ENCODE measurements at regions not wholly inside any gene's neighbourhood (a gene's known extent, or its start where the extent isn't known, plus 50 kb on each side); places are given as distances from the start of the nearest gene placed in this dataset.

GRCh38 chr18:76771192-76771799, 51.1 kb upstream of the ZNF236 start:
- no peak for ATAC-seq (ENCODE audit: low read depth)
- Mint-ChIP-seq H3K27ac (no peak overlapping the region), H3K4me1 (no peaks in the 10 kb centered on the region), H3K27me3 (peaks cover 12% of the 10 kb centered on the region), H3K9me3 (peaks cover 10% of the 10 kb centered on the region), H3K36me3 (ENCODE audit: low read depth) (no peaks in the 10 kb centered on the region), H3K4me3 (no peak overlapping the region)
- no peak for TF ChIP-seq CTCF (IDR thresholded peaks at IDR 0.05)
- DNase-seq, result no peak
- intact Hi-C loops (cut with micrococcal nuclease), result no loop called here
- POLR2A ChIA-PET, result no interaction called here
- CTCF ChIA-PET, result no interaction called here

GRCh38 chr18:76767954-76768353, 54.4 kb upstream of the ZNF236 start:
- intact Hi-C loops (cut with micrococcal nuclease), result no loop called here

GRCh38 chr18:76766429-76766828, 55.9 kb upstream of the ZNF236 start:
- no peak for DNase-seq
- no peak for ATAC-seq (ENCODE audit: low read depth)
- Mint-ChIP-seq H3K4me3 (no peak overlapping the region), H3K4me1 (no peaks in the 10 kb centered on the region), H3K27me3 (peaks cover 10% of the 10 kb centered on the region), H3K27ac (no peak overlapping the region), H3K9me3 (peaks cover 10% of the 10 kb centered on the region), H3K36me3 (ENCODE audit: low read depth) (no peaks in the 10 kb centered on the region)
- intact Hi-C loops (cut with micrococcal nuclease), result no loop called here
- POLR2A ChIA-PET, result no interaction called here
- CTCF ChIA-PET, result no interaction called here
- TF ChIP-seq CTCF (IDR thresholded peaks at IDR 0.05), result no peak

More at GRCh38 chr18:76767954-76768353, 54.4 kb upstream of the ZNF236 start:
- Mint-ChIP-seq H3K27me3 (peaks cover 17% of the 10 kb centered on the region), H3K4me3 (no peak overlapping the region), H3K27ac (no peak overlapping the region), H3K36me3 (ENCODE audit: low read depth) (no peaks in the 10 kb centered on the region), H3K9me3 (peaks cover 10% of the 10 kb centered on the region), H3K4me1 (no peaks in the 10 kb centered on the region)
- ATAC-seq (ENCODE audit: low read depth) (no peak), DNase-seq (no peak)
- CTCF ChIA-PET, result no interaction called here
- TF ChIP-seq CTCF (IDR thresholded peaks at IDR 0.05), result no peak
- POLR2A ChIA-PET, result no interaction called here

DNA sequence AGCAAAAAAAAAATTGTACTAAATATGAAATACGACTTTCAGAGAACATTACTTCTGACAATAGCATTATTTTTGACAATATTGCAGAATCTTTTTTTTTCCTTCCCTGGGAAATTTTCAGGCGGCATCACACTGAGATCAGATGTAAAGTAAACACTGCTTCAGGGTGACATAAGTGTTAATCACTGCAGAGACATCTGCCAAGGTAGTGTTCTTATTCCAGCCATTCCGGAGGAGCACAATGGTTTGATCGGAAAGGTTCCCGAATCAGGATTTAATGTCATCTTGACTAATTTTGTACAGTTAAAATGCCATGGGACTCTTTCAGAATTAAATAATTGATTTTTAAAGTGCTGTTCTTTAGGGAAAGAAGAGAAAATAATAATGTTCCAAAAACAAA, 56.7 kb upstream of the ZNF236 start:
- intact Hi-C loops (cut with micrococcal nuclease), result no loop called here
- Mint-ChIP-seq H3K27me3 (peaks cover 10% of the 10 kb centered on the region), H3K36me3 (ENCODE audit: low read depth) (no peaks in the 10 kb centered on the region), H3K9me3 (peaks cover 10% of the 10 kb centered on the region), H3K27ac (no peak overlapping the region), H3K4me3 (no peak overlapping the region), H3K4me1 (no peaks in the 10 kb centered on the region)
- no peak for TF ChIP-seq CTCF (IDR thresholded peaks at IDR 0.05)
- no peak for DNase-seq
- ChIA-PET POLR2A (no interaction called here), CTCF (no interaction called here)
- no peak for ATAC-seq (ENCODE audit: low read depth)

- Mint-ChIP-seq H3K36me3 (ENCODE audit: low read depth) (no peaks in the 10 kb centered on the region), H3K9me3 (peaks cover 10% of the 10 kb centered on the region), H3K27ac (no peak overlapping the region), H3K4me3 (no peak overlapping the region), H3K27me3 (peaks cover 10% of the 10 kb centered on the region), H3K4me1 (no peaks in the 10 kb centered on the region)
- ChIA-PET POLR2A (no interaction called here), CTCF (no interaction called here)
- ATAC-seq (ENCODE audit: low read depth) (no peak), DNase-seq (no peak)
- intact Hi-C loops (cut with micrococcal nuclease), result no loop called here
- TF ChIP-seq CTCF (IDR thresholded peaks at IDR 0.05), result no peak
Observed at GRCh38 chr18:76764291-76764901, 58.0 kb upstream of the ZNF236 start.
